HG03575 (cell line): ENCODE measurements at regions not wholly inside any gene's neighbourhood (a gene's known extent, or its start where the extent isn't known, plus 50 kb on each side); places are given as distances from the start of the nearest gene placed in this dataset.

Source experiments
- ATAC-seq: cut with Tn5 transposase; IDR thresholded peaks from one replicate; pipeline ENCODE4 v1.9.1; 2021; ENCODE audit not compliant: unreplicated experiment, insufficient number of reproducible peaks, low FRiP score; ENCODE audit errors: extremely low read depth

DNA sequence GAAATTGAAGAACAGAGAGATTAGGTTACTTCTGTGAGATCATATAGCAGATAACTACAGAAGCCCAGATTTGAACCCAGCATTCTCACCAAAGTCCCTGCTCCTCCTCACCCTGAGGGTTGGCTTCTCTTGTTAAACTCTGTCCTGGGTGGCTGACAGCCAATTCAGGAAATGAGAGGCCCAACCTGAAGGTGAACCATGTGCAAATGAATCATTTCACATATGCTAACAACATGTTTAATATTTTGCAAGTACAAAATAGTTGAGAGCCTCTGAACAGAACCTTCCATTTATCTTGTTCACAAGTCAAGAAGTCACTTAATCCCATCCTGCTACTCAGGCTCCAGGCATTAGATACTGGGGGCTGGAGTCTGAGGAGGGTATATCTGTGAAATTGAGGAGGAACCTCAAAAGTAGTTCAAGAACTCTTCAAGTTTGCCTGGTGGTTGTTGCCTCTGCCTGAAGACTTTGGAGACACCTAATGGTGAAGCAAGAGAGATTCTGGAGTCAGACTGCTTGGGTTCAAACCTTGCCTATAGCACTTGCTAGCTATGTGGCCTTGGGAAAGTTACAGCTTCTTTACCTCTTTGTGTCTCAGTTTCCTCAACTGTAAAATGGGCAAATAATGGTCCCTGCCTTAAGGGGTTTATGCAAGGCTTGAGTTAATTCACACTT, 564.0 kb downstream of the PSAT1 start:
- ATAC-seq = no peak

GRCh38 chr9:78863531-78863930, 566.6 kb downstream of the PSAT1 start:
- no peak for ATAC-seq

- ATAC-seq = no peak
These were observed 568.8 kb downstream of the PSAT1 start for GRCh38 chr9:78865737-78866136.

DNA sequence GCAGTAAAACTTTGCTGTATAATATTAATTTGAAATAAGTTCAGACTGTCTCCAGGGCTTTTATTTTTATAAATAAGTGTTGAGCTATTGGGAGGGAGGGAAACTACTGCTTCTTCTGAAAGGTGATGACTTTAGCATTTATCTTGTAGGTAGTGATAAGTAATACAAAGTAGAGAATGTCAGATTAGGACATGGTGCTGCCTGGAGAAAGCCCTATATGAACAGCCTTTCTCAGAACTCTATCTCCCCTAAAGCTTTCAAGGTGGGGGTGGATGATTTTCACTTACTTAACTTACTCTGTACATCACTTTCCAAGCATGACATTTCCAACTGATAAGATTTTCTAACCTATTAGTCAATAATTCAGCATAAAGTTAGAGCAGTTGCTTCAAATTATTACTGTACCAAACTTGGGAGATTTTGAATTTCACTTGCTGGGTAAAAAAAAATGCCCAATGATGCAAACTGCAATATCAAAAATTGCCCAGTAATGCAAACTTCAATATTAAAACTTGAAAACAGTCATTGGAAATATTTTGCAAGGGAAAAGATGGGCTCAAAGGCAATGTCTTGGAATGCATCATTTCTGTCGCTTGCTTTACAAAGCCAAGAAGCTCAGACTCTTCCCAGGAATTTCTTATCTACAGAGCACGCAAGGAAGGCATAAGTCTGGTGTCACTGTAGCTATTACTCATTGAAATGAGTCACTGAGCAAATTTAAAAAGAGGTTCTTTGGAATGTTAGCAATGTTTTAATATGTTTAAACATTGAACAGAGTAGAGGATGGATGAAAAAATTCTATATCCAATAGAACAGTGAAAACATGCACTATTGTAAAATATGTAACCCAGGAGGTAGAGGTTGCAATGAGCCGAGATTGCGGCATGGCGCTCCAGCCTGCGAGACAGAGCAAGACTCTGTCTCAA, 569.5 kb downstream of the PSAT1 start:
- no peak for ATAC-seq

- no peak for ATAC-seq
These were observed 574.1 kb downstream of the PSAT1 start for GRCh38 chr9:78871086-78871451.

GRCh38 chr9:78871452-78872331, 574.8 kb downstream of the PSAT1 start:
- no peak for ATAC-seq

- ATAC-seq = no peak
These were observed 577.1 kb downstream of the PSAT1 start for GRCh38 chr9:78874061-78874460.

DNA sequence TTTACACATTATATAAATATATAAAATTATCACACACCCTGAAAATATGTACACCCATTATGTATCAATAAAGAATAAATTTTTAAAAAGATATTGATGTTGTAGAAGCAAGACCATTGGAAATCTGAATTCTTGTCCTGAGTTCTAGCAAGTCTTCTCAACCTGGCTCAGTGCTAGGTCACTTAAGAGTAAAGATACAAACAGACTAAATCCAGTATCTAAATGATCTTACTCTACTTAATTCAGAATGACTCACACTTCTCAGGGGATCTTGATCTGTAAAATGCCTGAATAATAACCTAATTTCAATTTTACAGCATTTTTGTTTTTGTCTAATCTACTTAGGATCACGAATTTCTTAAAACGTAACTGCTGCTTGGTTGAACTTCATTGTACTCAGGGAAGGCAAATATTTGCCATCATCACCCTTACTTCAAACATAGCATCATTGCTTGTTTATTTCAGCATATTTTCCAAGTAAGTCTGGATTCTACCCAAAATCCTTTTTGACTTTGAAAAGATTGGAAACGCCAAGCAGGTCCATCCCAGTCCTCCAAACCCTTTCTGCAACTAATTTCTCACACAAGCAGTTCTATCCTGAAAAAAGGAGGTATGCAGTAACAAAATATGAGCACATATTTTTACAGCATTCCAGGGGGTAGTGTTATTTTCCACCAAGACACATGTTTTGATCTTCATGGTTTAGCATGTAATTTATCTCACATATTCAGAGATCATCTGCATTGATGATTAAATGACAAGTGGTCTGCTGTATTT, 582.6 kb downstream of the PSAT1 start:
- no peak for ATAC-seq

- ATAC-seq = no peak
These were observed 584.4 kb downstream of the PSAT1 start for GRCh38 chr9:78881295-78881694.

GRCh38 chr9:78882481-78882880, 585.6 kb downstream of the PSAT1 start:
- no peak for ATAC-seq

- no peak for ATAC-seq
These were observed 587.8 kb downstream of the PSAT1 start for GRCh38 chr9:78884611-78885150.

- no peak for ATAC-seq
These were observed 595.3 kb downstream of the PSAT1 start for GRCh38 chr9:78892182-78892581.

DNA sequence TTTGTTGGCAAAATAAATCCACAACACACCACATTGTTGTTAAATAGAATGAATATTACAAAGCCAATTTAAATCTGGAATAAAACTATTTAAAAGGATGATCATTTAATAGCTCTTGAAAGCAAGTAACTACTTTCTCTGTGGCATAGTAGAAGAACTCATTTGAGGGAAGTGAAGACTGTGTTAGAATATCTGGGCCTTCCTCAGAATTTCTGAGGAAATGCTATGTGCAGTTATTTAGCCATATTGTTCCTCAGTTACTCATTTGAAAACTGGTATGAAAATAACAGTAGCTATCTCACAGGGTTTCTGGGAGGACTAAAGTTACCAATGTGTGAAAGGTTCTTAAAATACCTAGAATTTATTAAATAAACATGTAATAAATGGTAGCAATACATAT, 595.8 kb downstream of the PSAT1 start:
- no peak for ATAC-seq

- no peak for ATAC-seq
These were observed 597.0 kb downstream of the PSAT1 start for GRCh38 chr9:78893774-78894401.

DNA sequence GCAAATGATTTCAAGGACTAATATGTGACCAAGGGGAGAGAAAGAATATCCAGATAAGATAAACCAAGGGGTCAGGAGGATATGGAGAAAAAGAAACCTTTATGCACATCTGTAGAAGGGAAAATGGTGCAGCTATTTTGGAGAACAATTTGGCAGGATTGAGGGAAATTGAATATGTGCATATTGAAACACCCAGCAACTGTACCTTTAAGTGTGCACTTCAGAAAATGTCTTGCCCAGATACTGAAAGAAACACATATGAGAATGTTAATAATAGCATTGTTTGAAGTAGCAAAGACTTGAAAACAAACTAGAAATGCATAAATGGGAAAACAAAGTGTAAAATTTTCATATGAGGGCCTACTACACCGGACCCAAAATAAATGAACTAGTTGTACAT, 599.6 kb downstream of the PSAT1 start:
- no peak for ATAC-seq

GRCh38 chr9:78898234-78898633, 601.3 kb downstream of the PSAT1 start:
- no peak for ATAC-seq

DNA sequence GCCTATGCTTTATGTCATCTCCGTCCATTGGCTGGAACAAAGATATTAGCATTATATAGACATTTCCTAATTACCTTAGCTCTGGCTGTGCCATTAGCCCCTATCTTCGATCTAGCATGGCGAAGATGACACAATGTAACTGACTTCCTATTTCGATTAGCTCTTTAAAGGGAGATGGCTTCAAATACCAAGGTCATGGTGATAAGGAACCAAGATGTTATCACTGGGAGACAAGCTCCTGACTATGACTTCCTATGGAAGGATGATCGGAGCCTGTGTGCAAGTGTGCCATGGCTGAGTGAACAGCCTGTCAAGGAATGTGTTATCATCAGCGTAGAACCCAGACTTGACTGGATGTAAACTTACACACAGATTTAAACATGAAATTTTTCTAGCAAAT, 602.1 kb downstream of the PSAT1 start:
- no peak for ATAC-seq

DNA sequence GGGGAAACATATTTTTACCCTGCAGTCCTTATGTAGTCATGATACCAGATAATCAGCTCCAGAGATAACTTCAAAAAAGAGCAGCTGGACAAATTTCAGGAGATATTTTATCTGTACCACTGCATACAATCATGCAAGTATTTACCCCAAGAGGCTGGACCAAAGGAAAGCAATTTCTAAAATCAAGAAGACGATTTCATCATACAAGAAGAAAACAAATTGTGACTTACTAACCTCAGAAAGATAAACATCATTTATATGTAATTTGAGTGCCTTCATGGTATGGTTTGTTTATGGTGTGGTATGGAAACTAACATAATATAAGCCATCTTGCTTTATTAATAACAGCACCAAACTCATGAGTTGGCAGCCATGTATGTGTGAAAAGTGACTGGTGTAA, 603.6 kb downstream of the PSAT1 start:
- no peak for ATAC-seq
